ENCODE measurements at regions not wholly inside any gene's neighbourhood (a gene's known extent, or its start where the extent isn't known, plus 50 kb on each side); places are given as distances from the start of the nearest gene placed in this dataset.

DNA sequence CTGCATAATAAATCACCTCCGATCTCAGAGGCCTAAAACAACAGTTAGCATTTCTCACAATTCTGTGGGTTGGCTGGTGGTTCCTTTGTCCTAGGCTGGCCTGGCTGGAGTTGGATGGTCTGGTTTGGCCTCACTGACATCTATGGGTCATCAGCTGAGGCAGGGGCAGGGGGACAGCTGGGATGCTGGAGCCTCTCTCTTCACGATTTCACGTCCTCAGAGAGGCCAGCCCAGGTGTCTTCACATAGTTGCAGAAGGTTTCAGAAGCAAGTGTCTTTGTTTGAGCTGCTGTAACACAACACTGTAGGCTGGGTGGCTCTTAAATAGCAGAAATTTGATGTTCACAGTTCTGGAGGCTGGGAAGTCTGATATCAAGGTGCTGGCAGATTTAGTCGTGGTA, 155.5 kb upstream of the CACNA1E start:
- no peaks in the 10 kb centered on the region for H3K4me1 ChIP-seq
- H3K27ac ChIP-seq, result no peak overlapping the region
- intact Hi-C loops (cut with DNase I; ENCODE audit: low total_unique reads), result no loop called here
- DNase-seq, result no peak
- no peaks in the 10 kb centered on the region for H3K27me3 ChIP-seq
- no peaks in the 10 kb centered on the region for H3K9me3 ChIP-seq
- no peaks in the 10 kb centered on the region for H3K36me3 ChIP-seq
- TF ChIP-seq EP300 (IDR thresholded peaks at IDR 0.05; ENCODE audit: low read depth) (no peak), POLR2A (IDR thresholded peaks at IDR 0.05) (no peak), POLR2AphosphoS5 (IDR thresholded peaks at IDR 0.05) (no peak)
- TF ChIP-seq, protein P1, sequence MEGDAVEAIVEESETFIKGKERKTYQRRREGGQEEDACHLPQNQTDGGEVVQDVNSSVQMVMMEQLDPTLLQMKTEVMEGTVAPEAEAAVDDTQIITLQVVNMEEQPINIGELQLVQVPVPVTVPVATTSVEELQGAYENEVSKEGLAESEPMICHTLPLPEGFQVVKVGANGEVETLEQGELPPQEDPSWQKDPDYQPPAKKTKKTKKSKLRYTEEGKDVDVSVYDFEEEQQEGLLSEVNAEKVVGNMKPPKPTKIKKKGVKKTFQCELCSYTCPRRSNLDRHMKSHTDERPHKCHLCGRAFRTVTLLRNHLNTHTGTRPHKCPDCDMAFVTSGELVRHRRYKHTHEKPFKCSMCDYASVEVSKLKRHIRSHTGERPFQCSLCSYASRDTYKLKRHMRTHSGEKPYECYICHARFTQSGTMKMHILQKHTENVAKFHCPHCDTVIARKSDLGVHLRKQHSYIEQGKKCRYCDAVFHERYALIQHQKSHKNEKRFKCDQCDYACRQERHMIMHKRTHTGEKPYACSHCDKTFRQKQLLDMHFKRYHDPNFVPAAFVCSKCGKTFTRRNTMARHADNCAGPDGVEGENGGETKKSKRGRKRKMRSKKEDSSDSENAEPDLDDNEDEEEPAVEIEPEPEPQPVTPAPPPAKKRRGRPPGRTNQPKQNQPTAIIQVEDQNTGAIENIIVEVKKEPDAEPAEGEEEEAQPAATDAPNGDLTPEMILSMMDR (IDR thresholded peaks at IDR 0.05), result no peak
- 76% methylated on average over 4 of the region's 4 CpGs; no CpG with 5 or more reads in 1 of the 2 donors for WGBS, 2 donors (ENCODE audit: low coverage in 1 of 2)
- in situ Hi-C loops (cut with MboI; ENCODE audit: low pct_ligation_motif_present in 1 of 4, low pct_unique_long_range_greater_than_20kb in 1 of 4, low sequenced_read_pairs in 3 of 4), result no loop called here
- no peak overlapping the region for H3K4me3 ChIP-seq

DNA sequence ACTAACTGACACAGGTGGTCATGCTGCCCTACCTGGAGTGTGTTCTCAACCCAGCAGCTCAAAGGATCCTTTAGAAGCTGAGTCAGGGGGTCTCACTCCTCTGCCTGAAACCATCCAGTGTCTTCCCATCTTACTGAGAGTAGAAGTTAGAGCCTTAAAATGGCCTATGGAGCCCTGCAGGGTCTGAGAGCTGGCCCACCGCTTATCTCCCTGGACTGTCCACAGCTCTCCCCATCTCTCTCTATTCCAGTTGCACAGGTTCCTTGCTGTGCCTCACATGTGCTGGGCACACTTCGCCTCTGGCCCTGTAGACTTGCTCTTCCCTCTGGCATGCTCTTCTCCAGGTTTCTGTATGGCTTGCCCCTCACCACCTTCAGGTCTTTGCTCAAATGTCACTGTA, 148.6 kb upstream of the CACNA1E start:
- no peaks in the 10 kb centered on the region for H3K9me3 ChIP-seq
- TF ChIP-seq POLR2A (IDR thresholded peaks at IDR 0.05) (no peak), EP300 (IDR thresholded peaks at IDR 0.05; ENCODE audit: low read depth) (no peak), POLR2AphosphoS5 (IDR thresholded peaks at IDR 0.05) (no peak)
- TF ChIP-seq, protein P1 (IDR thresholded peaks at IDR 0.05), result no peak
- no peak for DNase-seq
- H3K27me3 ChIP-seq, result no peaks in the 10 kb centered on the region
- intact Hi-C loops (cut with DNase I; ENCODE audit: low total_unique reads), result no loop called here
- H3K27ac ChIP-seq, result no peak overlapping the region
- H3K4me1 ChIP-seq, result no peaks in the 10 kb centered on the region
- H3K36me3 ChIP-seq, result no peaks in the 10 kb centered on the region
- in situ Hi-C loops (cut with MboI; ENCODE audit: low pct_ligation_motif_present in 1 of 4, low pct_unique_long_range_greater_than_20kb in 1 of 4, low sequenced_read_pairs in 3 of 4), result no loop called here
- WGBS, 2 donors (ENCODE audit: low coverage in 1 of 2), result 91% methylated on average over 2 of the region's 2 CpGs; no CpG with 5 or more reads in 1 of the 2 donors
- no peak overlapping the region for H3K4me3 ChIP-seq

DNA sequence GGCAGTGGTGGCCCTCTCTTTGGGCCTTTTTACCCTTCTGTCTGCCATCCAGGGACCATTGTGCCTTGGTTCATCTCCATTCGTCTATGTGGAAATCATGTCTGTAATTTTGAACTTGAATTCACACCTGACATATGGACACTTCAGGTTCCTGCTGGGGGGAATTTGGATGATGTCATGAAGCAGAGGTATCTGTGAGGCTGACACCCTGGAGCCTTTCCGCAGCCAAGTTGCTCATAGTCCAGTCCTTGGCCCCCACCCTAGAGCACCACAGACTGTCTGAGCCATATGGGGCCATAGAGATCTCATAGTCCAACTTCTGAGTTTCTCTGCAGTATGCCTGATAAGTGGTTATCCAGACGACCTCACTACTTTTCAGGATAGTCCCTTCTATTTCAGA, 147.7 kb upstream of the CACNA1E start:
- 33 to 88% methylated on average over 1 to 3 of the region's 3 CpGs for WGBS, 2 donors (ENCODE audit: low coverage in 1 of 2)
- DNase-seq, result no peak
- Histone ChIP-seq H3K4me3 (no peak overlapping the region), H3K9me3 (no peaks in the 10 kb centered on the region), H3K27me3 (no peaks in the 10 kb centered on the region), H3K27ac (no peak overlapping the region), H3K4me1 (no peaks in the 10 kb centered on the region), H3K36me3 (no peaks in the 10 kb centered on the region)
- intact Hi-C loops (cut with DNase I; ENCODE audit: low total_unique reads) (no loop called here), in situ Hi-C loops (cut with MboI; ENCODE audit: low pct_ligation_motif_present in 1 of 4, low pct_unique_long_range_greater_than_20kb in 1 of 4, low sequenced_read_pairs in 3 of 4) (no loop called here)
- TF ChIP-seq POLR2AphosphoS5 (IDR thresholded peaks at IDR 0.05) (no peak), EP300 (IDR thresholded peaks at IDR 0.05; ENCODE audit: low read depth) (no peak), POLR2A (IDR thresholded peaks at IDR 0.05) (no peak)
- TF ChIP-seq, protein P1 (IDR thresholded peaks at IDR 0.05), result no peak

DNA sequence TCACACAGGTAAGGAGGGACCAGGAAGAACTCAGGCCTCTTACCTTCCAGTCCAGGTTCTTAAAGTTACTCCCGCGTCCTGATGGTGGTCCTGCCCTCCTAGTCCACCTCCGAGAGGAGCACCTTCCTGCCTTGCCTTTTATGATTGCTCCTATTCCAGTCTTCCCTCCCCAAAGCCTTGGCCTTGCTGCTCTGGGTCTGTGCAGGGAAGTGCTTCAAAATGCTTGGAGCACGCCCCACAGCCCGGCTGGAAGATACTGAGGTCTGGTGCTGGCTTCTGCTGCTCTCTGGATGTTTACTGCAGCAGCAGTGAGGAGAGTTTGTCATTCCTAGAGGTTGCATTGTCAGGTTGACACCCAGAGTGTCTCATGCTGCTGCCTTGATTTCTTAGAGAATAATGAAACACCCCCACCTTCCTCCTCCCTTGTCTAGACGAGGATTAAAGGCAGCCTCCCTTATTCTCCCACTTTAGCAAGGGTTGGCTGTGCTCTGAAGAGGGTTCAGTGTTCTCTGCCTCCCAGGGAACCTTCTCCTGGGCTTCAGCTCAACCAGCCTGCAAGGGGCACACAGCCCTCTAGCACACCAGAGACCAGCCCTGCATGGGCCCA, 142.2 kb upstream of the CACNA1E start:
- 70 to 73% methylated on average over 2 to 6 of the region's 6 CpGs for WGBS, 2 donors (ENCODE audit: low coverage in 1 of 2)
- in situ Hi-C loops (cut with MboI; ENCODE audit: low pct_ligation_motif_present in 1 of 4, low pct_unique_long_range_greater_than_20kb in 1 of 4, low sequenced_read_pairs in 3 of 4) (no loop called here), intact Hi-C loops (cut with DNase I; ENCODE audit: low total_unique reads) (no loop called here)

DNA sequence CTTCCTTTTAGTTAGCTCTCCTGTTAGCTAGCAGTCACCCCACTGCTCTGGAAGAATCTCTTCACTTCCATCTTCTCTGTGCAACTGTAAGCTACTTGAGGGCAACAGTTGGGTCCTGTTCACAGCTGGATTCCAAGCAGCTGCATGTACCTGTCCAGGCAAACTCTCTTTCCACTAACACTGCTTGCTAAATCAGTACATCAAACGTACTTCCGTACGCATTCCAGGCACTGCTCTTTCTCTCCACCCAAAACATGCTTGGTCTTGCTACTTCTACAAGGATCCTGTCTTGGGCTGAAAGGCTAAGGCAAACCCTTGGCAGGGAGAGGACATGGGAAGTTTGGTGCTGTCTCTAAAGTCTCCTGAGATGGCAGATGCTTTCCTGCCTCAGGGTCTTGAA, 139.2 kb upstream of the CACNA1E start:
- H3K4me1 ChIP-seq, result no peaks in the 10 kb centered on the region
- in situ Hi-C loops (cut with MboI; ENCODE audit: low pct_ligation_motif_present in 1 of 4, low pct_unique_long_range_greater_than_20kb in 1 of 4, low sequenced_read_pairs in 3 of 4) (no loop called here), intact Hi-C loops (cut with DNase I; ENCODE audit: low total_unique reads) (no loop called here)
- no peak overlapping the region for H3K27ac ChIP-seq
- no peak overlapping the region for H3K4me3 ChIP-seq
- DNase-seq, result no peak
- H3K27me3 ChIP-seq, result no peaks in the 10 kb centered on the region
- WGBS, 2 donors (ENCODE audit: low coverage in 1 of 2), result 81 to 92% methylated on average over 3 of the region's 3 CpGs
- H3K9me3 ChIP-seq, result no peaks in the 10 kb centered on the region
- no peaks in the 10 kb centered on the region for H3K36me3 ChIP-seq
- TF ChIP-seq POLR2AphosphoS5 (IDR thresholded peaks at IDR 0.05), result no peak
- TF ChIP-seq, protein P1 (IDR thresholded peaks at IDR 0.05), result no peak
- TF ChIP-seq EP300 (IDR thresholded peaks at IDR 0.05; ENCODE audit: low read depth), result no peak
- no peak for TF ChIP-seq POLR2A (IDR thresholded peaks at IDR 0.05)

More for the DNA sequence above, 142.2 kb upstream of the CACNA1E start:
- Histone ChIP-seq H3K27me3 (no peaks in the 10 kb centered on the region), H3K36me3 (no peaks in the 10 kb centered on the region), H3K9me3 (no peaks in the 10 kb centered on the region), H3K27ac (no peak overlapping the region), H3K4me3 (no peak overlapping the region), H3K4me1 (no peaks in the 10 kb centered on the region)
- no peak for DNase-seq
- no peak for TF ChIP-seq EP300 (IDR thresholded peaks at IDR 0.05; ENCODE audit: low read depth)
